SK-N-SH (cell line): ENCODE measurements at regions not wholly inside any gene's neighbourhood (a gene's known extent, or its start where the extent isn't known, plus 50 kb on each side); places are given as distances from the start of the nearest gene placed in this dataset.

Source experiments
- CTCF ChIA-PET: fragments of 300-600, 350-600 bp; formaldehyde crosslinking; extraction: SDS; loops from one replicate; lab custom pipeline; 2021; lab: Yijun Ruan, JAX
- POLR2A ChIA-PET: fragments of 350-600 bp; sonication (Branson Sonifier 250); formaldehyde crosslinking; extraction: SDS; loops from one replicate; lab custom pipeline; 2020; ENCODE audit warnings: antibody characterized with exemption, inconsistent platforms; lab: Yijun Ruan, JAX
- DNase-seq: peaks from one replicate; pipeline ENCODE4 v3.0.0; 2012
- H2AFZ ChIP-seq: fragments of 200-600 bp; sonication (generic); 2 replicates; pipeline ENCODE4 v1.8.1; 2016; ENCODE audit warnings: antibody characterized with exemption, mild to moderate bottlenecking, low read depth
- H3F3A ChIP-seq: fragments of 200-600 bp; sonication (generic); replicated peaks from 2 replicates; pipeline ENCODE3; 2016; ENCODE audit warnings: antibody characterized with exemption, mild to moderate bottlenecking; ENCODE audit not compliant: insufficient read depth
- H3K27ac ChIP-seq, 2 experiments: fragments of 200-500 bp in 1 of 2; fragments of 200-600 bp in 1 of 2; sonication (Bioruptor generic) in 1 of 2; sonication (generic), shearing (Covaris generic) in 1 of 2; 2 replicates each; pipeline versions ENCODE4 v1.5.1 to v1.6.1; 2014 to 2016; ENCODE audit warnings: low read depth in 2 of 2, inconsistent platforms in 1 of 2, low read length in 1 of 2, mild to moderate bottlenecking in 1 of 2, mixed read lengths in 1 of 2
- H3K27me3 ChIP-seq: fragments of 200-600 bp; sonication (generic), shearing (Covaris generic); 2 replicates; pipeline ENCODE4 v1.6.1; 2016; ENCODE audit warnings: mixed run types; ENCODE audit not compliant: insufficient read depth
- H3K36me3 ChIP-seq, 2 experiments: fragments of 200-500 bp in 1 of 2; fragments of 200-600 bp in 1 of 2; sonication (Bioruptor generic) in 1 of 2; sonication (generic) in 1 of 2; replicated peaks in 1 of 2; 2 replicates each; pipeline versions ENCODE3 to v1.5.1; 2014 to 2016; ENCODE audit warnings: low read length in 1 of 2, mild to moderate bottlenecking in 1 of 2; ENCODE audit not compliant: insufficient read depth in 2 of 2, control insufficient read depth in 1 of 2
- H3K4me1 ChIP-seq, 2 experiments: fragments of 200-500 bp in 1 of 2; fragments of 200-600 bp in 1 of 2; sonication (Bioruptor generic) in 1 of 2; sonication (generic), shearing (Covaris generic) in 1 of 2; 2 replicates each; pipeline versions ENCODE4 v1.5.1 to v1.6.1; 2014 to 2016; ENCODE audit warnings: low read depth in 1 of 2, low read length in 1 of 2, mixed run types in 1 of 2; ENCODE audit not compliant: insufficient read depth in 2 of 2, control insufficient read depth in 1 of 2
- H3K4me2 ChIP-seq: fragments of 200-600 bp; sonication (generic), shearing (Covaris generic); 2 replicates; pipeline ENCODE4 v1.6.1; 2017; ENCODE audit warnings: mixed run types
- H3K4me3 ChIP-seq, 2 experiments: fragments of 200-500 bp in 1 of 2; fragments of 200-600 bp in 1 of 2; sonication (Bioruptor generic) in 1 of 2; sonication (generic), shearing (Covaris generic) in 1 of 2; 2 replicates each; pipeline versions ENCODE4 v1.5.1 to v1.8.1; 2014 to 2016; ENCODE audit warnings: low read depth in 2 of 2, inconsistent platforms in 1 of 2, low read length in 1 of 2, mild to moderate bottlenecking in 1 of 2, mixed read lengths in 1 of 2, moderate library complexity in 1 of 2
- H3K79me2 ChIP-seq: fragments of 200-600 bp; sonication (generic); 2 replicates; pipeline ENCODE4 v1.8.1; 2017; ENCODE audit warnings: mild to moderate bottlenecking; ENCODE audit not compliant: insufficient read depth
- H3K9ac ChIP-seq: fragments of 200-600 bp; sonication (generic); 2 replicates; pipeline ENCODE4 v1.6.1; 2017; ENCODE audit warnings: mixed run types
- H3K9me2 ChIP-seq: fragments of 200-600 bp; sonication (generic); 2 replicates; pipeline ENCODE4 v1.6.1; 2017; ENCODE audit warnings: mixed run types
- H3K9me3 ChIP-seq: fragments of 200-600 bp; sonication (generic); 2 replicates; pipeline ENCODE4 v1.6.1; 2017; ENCODE audit warnings: mixed run types, mild to moderate bottlenecking, moderate library complexity
- H4K20me1 ChIP-seq: fragments of 200-600 bp; sonication (generic); 2 replicates; pipeline ENCODE4 v1.6.1; 2017; ENCODE audit warnings: mild to moderate bottlenecking, mixed run types; ENCODE audit not compliant: insufficient read depth
- CHD2 ChIP-seq: fragments of 150-350 bp; IDR thresholded peaks from 2 replicates; pipeline ENCODE4 v1.6.1; 2018; ENCODE audit warnings: low read length; ENCODE audit not compliant: partially characterized antibody
- CTCF ChIP-seq: fragments of 200-600 bp; sonication (generic); IDR thresholded peaks from 2 replicates; pipeline ENCODE4 v1.6.1; 2017; ENCODE audit warnings: antibody characterized with exemption, mild to moderate bottlenecking, moderate library complexity
- EP300 ChIP-seq, 2 experiments: IDR thresholded peaks; 2 replicates each; pipeline versions ENCODE4 v1.4.0 to v1.6.1; 2012; ENCODE audit warnings: borderline replicate concordance in 1 of 2, low read depth in 1 of 2, low read length in 1 of 2
- FOSL2 ChIP-seq: IDR thresholded peaks from 2 replicates; pipeline ENCODE4 v1.4.0; 2012; ENCODE audit warnings: low read depth, mild to moderate bottlenecking, moderate library complexity, borderline replicate concordance
- FOXM1 ChIP-seq: IDR thresholded peaks from 2 replicates; pipeline ENCODE4 v1.4.0; 2012; ENCODE audit warnings: low read depth, mild to moderate bottlenecking
- GABPA ChIP-seq: IDR thresholded peaks from 2 replicates; pipeline ENCODE4 v1.4.0; 2012; ENCODE audit warnings: low read depth, mild to moderate bottlenecking
- JUND ChIP-seq: IDR thresholded peaks from 2 replicates; pipeline ENCODE4 v1.4.0; 2012
- MAX ChIP-seq: IDR thresholded peaks from 2 replicates; pipeline ENCODE4 v1.4.0; 2012; ENCODE audit warnings: low read depth
- MEF2A ChIP-seq: IDR thresholded peaks from 2 replicates; pipeline ENCODE4 v1.4.0; 2012; ENCODE audit warnings: low read depth, borderline replicate concordance
- NFIC ChIP-seq: IDR thresholded peaks from 2 replicates; pipeline ENCODE4 v1.4.0; 2012; ENCODE audit warnings: borderline replicate concordance
- NRF1 ChIP-seq: IDR thresholded peaks from 2 replicates; pipeline ENCODE4 v1.6.1; 2012; ENCODE audit warnings: low read depth, mild to moderate bottlenecking, low read length
- PBX3 ChIP-seq: IDR thresholded peaks from 2 replicates; pipeline ENCODE4; 2012
- RAD21 ChIP-seq: IDR thresholded peaks from 2 replicates; pipeline ENCODE4 v1.6.1; 2012; ENCODE audit warnings: mild to moderate bottlenecking, low read length
- REST ChIP-seq: IDR thresholded peaks from 2 replicates; pipeline ENCODE4 v1.6.1; 2012; ENCODE audit warnings: mild to moderate bottlenecking, low read depth, low read length, moderate library complexity
- RXRA ChIP-seq: IDR thresholded peaks from 2 replicates; pipeline ENCODE4 v1.4.0; 2012; ENCODE audit warnings: low read depth, mild to moderate bottlenecking, borderline replicate concordance
- SIN3A ChIP-seq: IDR thresholded peaks from 2 replicates; pipeline ENCODE4 v1.6.1; 2012; ENCODE audit warnings: low read depth, mild to moderate bottlenecking, low read length, moderate library complexity, borderline replicate concordance
- TAF1 ChIP-seq: IDR thresholded peaks from 2 replicates; pipeline ENCODE4 v1.6.1; 2012; ENCODE audit warnings: low read depth, mild to moderate bottlenecking, low read length, moderate library complexity, borderline replicate concordance
- USF1 ChIP-seq: IDR thresholded peaks from 2 replicates; pipeline ENCODE4 v1.4.0; 2012; ENCODE audit warnings: low read depth, borderline replicate concordance
- USF2 ChIP-seq: fragments of 150-350 bp; IDR thresholded peaks from 2 replicates; pipeline ENCODE4 v1.6.1; 2017; ENCODE audit warnings: antibody characterized with exemption, low read length, low read depth, borderline replicate concordance
- YY1 ChIP-seq: IDR thresholded peaks from 2 replicates; pipeline ENCODE4 v1.4.0; 2012; ENCODE audit warnings: low read depth, mild to moderate bottlenecking
- WGBS: methylation state at CpG from one replicate; pipeline ENCODE4 v1.1.6; 2017; ENCODE audit warnings: low lambda C conversion rate; 5-methylcytosine and 5-hydroxymethylcytosine counted together

GRCh38 chr15:46344915-46345314 is 710.1 kb downstream of the SQOR start:
- H3F3A ChIP-seq, result no peaks in the 10 kb centered on the region
- H3K4me1 ChIP-seq, result no peaks in the 10 kb centered on the region
- CTCF ChIA-PET, result no interaction called here
- 56% methylated on average over 3 of the region's 3 CpGs for WGBS
- no peaks in the 10 kb centered on the region for H3K9me3 ChIP-seq
- H3K4me3 ChIP-seq, result no peak overlapping the region
- H3K36me3 ChIP-seq, result no peaks in the 10 kb centered on the region
- H3K27ac ChIP-seq, result no peak overlapping the region
- no peak overlapping the region for H3K4me2 ChIP-seq
- TF ChIP-seq TAF1 (no peak), REST (no peak), NRF1 (no peak), JUND (no peak), PBX3 (no peak)
- no peak for DNase-seq
- H3K9me2 ChIP-seq, result no peaks in the 10 kb centered on the region
- POLR2A ChIA-PET, result no interaction called here
- H4K20me1 ChIP-seq, result no peaks in the 10 kb centered on the region
- no peaks in the 10 kb centered on the region for H3K27me3 ChIP-seq
- H3K9ac ChIP-seq, result no peak overlapping the region
- H3K79me2 ChIP-seq, result no peaks in the 10 kb centered on the region
- no peak overlapping the region for H2AFZ ChIP-seq

GRCh38 chr15:46354443-46354842 is 719.6 kb downstream of the SQOR start:
- WGBS, result 0% methylated on average over 1 of the region's 3 CpGs
- ChIA-PET CTCF (no interaction called here), POLR2A (no interaction called here)
- H3K4me3 ChIP-seq, result no peak overlapping the region
- H2AFZ ChIP-seq, result no peak overlapping the region
- no peak overlapping the region for H3K9ac ChIP-seq
- H3K9me3 ChIP-seq, result no peaks in the 10 kb centered on the region
- no peaks in the 10 kb centered on the region for H3K79me2 ChIP-seq
- no peaks in the 10 kb centered on the region for H3K27me3 ChIP-seq
- no peaks in the 10 kb centered on the region for H3K36me3 ChIP-seq
- no peaks in the 10 kb centered on the region for H3F3A ChIP-seq
- no peak for DNase-seq
- TF ChIP-seq FOSL2 (no peak), USF1 (no peak), EP300 (IDR thresholded peaks at IDR 0.05; ENCODE audit: borderline replicate concordance in 1 of 2, low read depth in 1 of 2, low read length in 1 of 2) (no peak), MAX (no peak), SIN3A (no peak), RAD21 (no peak), YY1 (no peak), CHD2 (no peak), NFIC (no peak), JUND (no peak), RXRA (no peak), CTCF (no peak), MEF2A (no peak), GABPA (no peak), FOXM1 (no peak), USF2 (no peak)
- H3K27ac ChIP-seq, result no peak overlapping the region
- no peaks in the 10 kb centered on the region for H4K20me1 ChIP-seq
- no peaks in the 10 kb centered on the region for H3K9me2 ChIP-seq
- no peaks in the 10 kb centered on the region for H3K4me1 ChIP-seq
- H3K4me2 ChIP-seq, result no peak overlapping the region
